ENCODE measurements at regions not wholly inside any gene's neighbourhood (a gene's known extent, or its start where the extent isn't known, plus 50 kb on each side); places are given as distances from the start of the nearest gene placed in this dataset.

- H2AFZ ChIP-seq (ENCODE audit: low read length): no peak overlapping the region
- TF ChIP-seq EZH2 (optimal IDR thresholded peaks at IDR 0.05; ENCODE audit: low read depth, low read length) (no peak), EZH2phosphoT487 (IDR thresholded peaks at IDR 0.05; ENCODE audit: low read length) (no peak)
- TF ChIP-seq, protein P1, sequence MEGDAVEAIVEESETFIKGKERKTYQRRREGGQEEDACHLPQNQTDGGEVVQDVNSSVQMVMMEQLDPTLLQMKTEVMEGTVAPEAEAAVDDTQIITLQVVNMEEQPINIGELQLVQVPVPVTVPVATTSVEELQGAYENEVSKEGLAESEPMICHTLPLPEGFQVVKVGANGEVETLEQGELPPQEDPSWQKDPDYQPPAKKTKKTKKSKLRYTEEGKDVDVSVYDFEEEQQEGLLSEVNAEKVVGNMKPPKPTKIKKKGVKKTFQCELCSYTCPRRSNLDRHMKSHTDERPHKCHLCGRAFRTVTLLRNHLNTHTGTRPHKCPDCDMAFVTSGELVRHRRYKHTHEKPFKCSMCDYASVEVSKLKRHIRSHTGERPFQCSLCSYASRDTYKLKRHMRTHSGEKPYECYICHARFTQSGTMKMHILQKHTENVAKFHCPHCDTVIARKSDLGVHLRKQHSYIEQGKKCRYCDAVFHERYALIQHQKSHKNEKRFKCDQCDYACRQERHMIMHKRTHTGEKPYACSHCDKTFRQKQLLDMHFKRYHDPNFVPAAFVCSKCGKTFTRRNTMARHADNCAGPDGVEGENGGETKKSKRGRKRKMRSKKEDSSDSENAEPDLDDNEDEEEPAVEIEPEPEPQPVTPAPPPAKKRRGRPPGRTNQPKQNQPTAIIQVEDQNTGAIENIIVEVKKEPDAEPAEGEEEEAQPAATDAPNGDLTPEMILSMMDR (IDR thresholded peaks at IDR 0.05; ENCODE audit: low read length): no peak
- no peaks in the 10 kb centered on the region for H3K9me3 ChIP-seq (replicated peaks; ENCODE audit: insufficient read depth, low read length)
- H3K27me3 ChIP-seq (replicated peaks; ENCODE audit: insufficient read depth, low read length): no peaks in the 10 kb centered on the region
- no peak overlapping the region for H3K4me3 ChIP-seq (ENCODE audit: low read length)
- no peak overlapping the region for H3K4me2 ChIP-seq (ENCODE audit: low read depth, low read length)
- no peaks in the 10 kb centered on the region for H3F3A ChIP-seq (ENCODE audit: insufficient read depth, low read length)
- no peak overlapping the region for H3K9ac ChIP-seq (ENCODE audit: low read length)
- no peak for DNase-seq
- no peaks in the 10 kb centered on the region for H4K20me1 ChIP-seq (ENCODE audit: insufficient read depth, low read length)
- no peak overlapping the region for H3K27ac ChIP-seq (ENCODE audit: low read length)
- no peaks in the 10 kb centered on the region for H3K9me2 ChIP-seq (replicated peaks; ENCODE audit: insufficient read depth, low read length)
- no peaks in the 10 kb centered on the region for H3K4me1 ChIP-seq (ENCODE audit: low read length)
- no peaks in the 10 kb centered on the region for H3K36me3 ChIP-seq (replicated peaks; ENCODE audit: insufficient read depth, low read length)
- no peaks in the 10 kb centered on the region for H3K79me2 ChIP-seq (ENCODE audit: low read length)
Measured at GRCh38 chr6:88370127-88370710, 204.1 kb upstream of the CNR1 start.

DNA sequence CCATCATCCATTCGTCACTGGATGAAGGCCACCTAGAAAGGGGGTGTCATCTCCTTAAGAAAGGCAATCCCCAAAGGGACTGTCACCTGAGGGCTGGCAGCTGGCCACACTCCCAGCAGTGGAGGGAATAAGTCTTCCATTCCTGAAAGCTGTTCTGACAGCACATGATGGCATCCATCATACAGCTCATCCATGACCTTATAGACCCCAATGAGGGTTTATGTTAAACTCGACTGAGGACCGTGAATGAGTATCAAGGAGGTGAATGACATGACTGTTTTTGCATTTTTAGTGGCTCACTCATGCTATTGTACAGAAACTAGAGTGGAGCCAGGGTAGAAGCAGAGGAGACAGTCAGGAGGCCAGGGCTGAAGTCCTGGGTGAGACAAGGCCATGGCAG lies 203.1 kb upstream of the CNR1 start:
- no peak overlapping the region for H3K27ac ChIP-seq (ENCODE audit: low read length)
- H3F3A ChIP-seq (ENCODE audit: insufficient read depth, low read length): no peaks in the 10 kb centered on the region
- H3K27me3 ChIP-seq (replicated peaks; ENCODE audit: insufficient read depth, low read length): no peaks in the 10 kb centered on the region
- H3K36me3 ChIP-seq (replicated peaks; ENCODE audit: insufficient read depth, low read length): no peaks in the 10 kb centered on the region
- no peaks in the 10 kb centered on the region for H3K4me1 ChIP-seq (ENCODE audit: low read length)
- DNase-seq: no peak
- H3K79me2 ChIP-seq (ENCODE audit: low read length): no peaks in the 10 kb centered on the region
- no peaks in the 10 kb centered on the region for H3K9me2 ChIP-seq (replicated peaks; ENCODE audit: insufficient read depth, low read length)
- H3K9ac ChIP-seq (ENCODE audit: low read length): no peak overlapping the region
- no peak overlapping the region for H2AFZ ChIP-seq (ENCODE audit: low read length)
- H3K4me3 ChIP-seq (ENCODE audit: low read length): no peak overlapping the region
- H3K9me3 ChIP-seq (replicated peaks; ENCODE audit: insufficient read depth, low read length): no peaks in the 10 kb centered on the region
- TF ChIP-seq, protein P1 (IDR thresholded peaks at IDR 0.05; ENCODE audit: low read length): no peak
- TF ChIP-seq EZH2phosphoT487 (IDR thresholded peaks at IDR 0.05; ENCODE audit: low read length) (no peak), EZH2 (optimal IDR thresholded peaks at IDR 0.05; ENCODE audit: low read depth, low read length) (no peak)
- no peaks in the 10 kb centered on the region for H4K20me1 ChIP-seq (ENCODE audit: insufficient read depth, low read length)
- no peak overlapping the region for H3K4me2 ChIP-seq (ENCODE audit: low read depth, low read length)

- H3K4me1 ChIP-seq (ENCODE audit: low read length): no peaks in the 10 kb centered on the region
- no peaks in the 10 kb centered on the region for H3F3A ChIP-seq (ENCODE audit: insufficient read depth, low read length)
- H2AFZ ChIP-seq (ENCODE audit: low read length): no peak overlapping the region
Measured at GRCh38 chr6:88368071-88368787, 202.1 kb upstream of the CNR1 start.

More at GRCh38 chr6:88368071-88368787, 202.1 kb upstream of the CNR1 start:
- Histone ChIP-seq H3K9me3 (replicated peaks; ENCODE audit: insufficient read depth, low read length) (no peaks in the 10 kb centered on the region), H3K9ac (ENCODE audit: low read length) (no peak overlapping the region), H3K4me3 (ENCODE audit: low read length) (no peak overlapping the region), H3K27ac (ENCODE audit: low read length) (no peak overlapping the region), H3K36me3 (replicated peaks; ENCODE audit: insufficient read depth, low read length) (no peaks in the 10 kb centered on the region), H4K20me1 (ENCODE audit: insufficient read depth, low read length) (no peaks in the 10 kb centered on the region), H3K79me2 (ENCODE audit: low read length) (no peaks in the 10 kb centered on the region), H3K9me2 (replicated peaks; ENCODE audit: insufficient read depth, low read length) (no peaks in the 10 kb centered on the region), H3K27me3 (replicated peaks; ENCODE audit: insufficient read depth, low read length) (no peaks in the 10 kb centered on the region), H3K4me2 (ENCODE audit: low read depth, low read length) (no peak overlapping the region)
- DNase-seq: no peak
- TF ChIP-seq, protein P1 (IDR thresholded peaks at IDR 0.05; ENCODE audit: low read length): no peak
- no peak for TF ChIP-seq EZH2phosphoT487 (IDR thresholded peaks at IDR 0.05; ENCODE audit: low read length)
- TF ChIP-seq EZH2 (optimal IDR thresholded peaks at IDR 0.05; ENCODE audit: low read depth, low read length): no peak

Data from MM.1S (cell line).